GM21786 (cell line): ENCODE measurements at regions not wholly inside any gene's neighbourhood (a gene's known extent, or its start where the extent isn't known, plus 50 kb on each side); places are given as distances from the start of the nearest gene placed in this dataset.

Experiments
- ATAC-seq: cut with Tn5 transposase; IDR thresholded peaks from one replicate; pipeline ENCODE4 v1.9.1; 2021; ENCODE audit not compliant: unreplicated experiment

GRCh38 chr15:31472636-31473384 is 146.2 kb downstream of the KLF13 start:
- peak; percentile 90 for ATAC-seq

DNA sequence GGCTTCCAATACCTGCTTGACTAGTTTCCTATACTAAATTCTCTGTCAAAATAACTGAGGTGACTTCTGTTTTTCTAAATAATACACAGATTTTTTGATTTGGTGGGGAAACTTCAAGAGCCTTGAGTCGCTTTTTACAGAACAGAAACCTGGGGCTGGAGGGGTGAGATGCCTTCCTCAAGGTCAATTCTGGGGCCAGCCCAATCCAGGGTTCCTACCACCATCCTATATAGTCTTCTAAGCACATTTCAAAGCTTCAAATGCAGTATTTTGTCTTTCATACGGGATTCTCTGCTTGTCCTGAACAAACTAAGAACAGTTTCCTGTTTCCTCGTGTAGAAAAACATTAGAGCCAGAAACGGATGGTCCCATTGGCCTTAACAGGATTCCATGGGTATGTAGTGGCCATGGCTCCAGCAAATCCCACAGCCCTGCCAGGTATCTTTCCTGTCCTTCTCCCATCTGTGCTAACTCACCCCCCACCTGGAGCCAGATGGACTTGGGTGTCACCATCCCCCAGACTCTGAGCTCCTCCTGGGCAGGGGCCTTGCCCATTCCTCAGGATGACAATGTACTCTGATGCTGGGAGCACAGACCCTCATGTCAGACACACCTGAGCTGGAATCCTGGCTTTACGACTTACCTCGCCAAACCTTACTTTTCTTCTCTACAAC is 146.9 kb downstream of the KLF13 start:
- ATAC-seq: no peak

GRCh38 chr15:31474059-31474868 is 147.6 kb downstream of the KLF13 start:
- no peak for ATAC-seq

DNA sequence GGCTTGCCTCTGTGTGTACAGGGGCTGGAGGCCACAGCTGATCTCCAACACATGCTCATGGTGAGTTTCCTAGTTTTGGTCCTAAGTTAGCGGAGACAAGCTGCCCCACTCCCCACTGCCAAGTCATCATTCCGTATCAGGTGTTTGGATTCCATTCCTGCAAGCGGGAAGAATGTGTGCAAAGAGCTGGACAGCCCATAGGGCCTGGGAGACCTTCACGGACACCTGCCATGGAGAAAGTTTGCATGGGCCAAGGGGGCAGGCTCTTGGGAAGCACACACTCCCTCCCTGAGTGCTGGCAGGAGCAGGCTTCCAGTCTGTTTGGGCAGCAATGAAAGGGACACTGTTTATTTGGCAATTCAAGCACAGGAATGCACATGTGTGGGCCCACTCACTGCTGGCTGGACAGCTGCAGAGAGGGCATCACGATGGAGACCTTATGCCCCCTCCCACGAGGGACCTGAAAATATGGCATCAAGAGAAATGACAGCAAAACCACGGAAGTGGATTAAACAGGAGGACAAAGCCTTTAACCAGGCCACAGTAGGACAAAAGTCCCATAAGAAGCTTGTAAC is 149.7 kb downstream of the KLF13 start:
- ATAC-seq: no peak

GRCh38 chr15:31476866-31477265 is 150.2 kb downstream of the KLF13 start:
- ATAC-seq: no peak

GRCh38 chr15:31477301-31477700 is 150.7 kb downstream of the KLF13 start:
- ATAC-seq: no peak

DNA sequence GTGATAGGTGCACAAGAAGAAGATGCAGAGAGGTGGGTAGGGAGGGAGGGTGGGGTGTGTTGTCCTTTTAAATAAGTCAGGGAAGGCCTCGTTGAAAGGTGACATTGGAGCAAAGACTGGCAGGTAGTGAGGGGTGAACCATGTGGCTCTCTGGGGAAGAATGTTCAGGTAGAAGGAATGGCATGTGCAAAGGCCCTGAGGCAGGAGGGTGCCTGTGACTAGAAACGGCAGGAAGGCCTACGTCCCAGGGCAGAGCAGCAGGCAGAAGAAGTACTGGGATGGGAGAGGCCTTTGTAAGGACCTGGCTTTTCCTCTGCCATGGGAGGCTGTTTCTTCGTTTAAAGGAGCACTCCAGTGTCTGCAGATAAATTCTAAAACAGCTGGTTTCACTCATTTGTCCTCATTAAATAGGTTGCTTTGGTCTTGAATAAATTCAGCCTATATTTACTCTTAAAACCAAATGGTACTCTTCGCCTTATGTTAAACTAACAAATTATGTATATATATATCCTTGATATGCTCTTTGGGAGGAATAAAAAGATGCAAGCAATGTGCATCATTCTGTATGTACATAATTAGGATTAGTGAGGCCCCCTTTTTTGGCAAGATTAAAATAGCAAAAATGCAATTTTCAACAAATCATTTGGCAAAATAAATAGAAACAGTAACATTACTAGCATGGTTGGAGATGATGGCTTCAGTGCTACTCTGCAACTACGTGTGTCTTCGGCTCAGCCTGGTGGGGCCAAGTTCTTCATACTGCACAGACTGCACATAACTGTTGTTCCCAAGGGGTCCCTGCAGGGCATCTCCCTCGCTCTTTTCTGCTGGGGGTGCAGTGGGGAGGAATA is 151.4 kb downstream of the KLF13 start:
- no peak for ATAC-seq

DNA sequence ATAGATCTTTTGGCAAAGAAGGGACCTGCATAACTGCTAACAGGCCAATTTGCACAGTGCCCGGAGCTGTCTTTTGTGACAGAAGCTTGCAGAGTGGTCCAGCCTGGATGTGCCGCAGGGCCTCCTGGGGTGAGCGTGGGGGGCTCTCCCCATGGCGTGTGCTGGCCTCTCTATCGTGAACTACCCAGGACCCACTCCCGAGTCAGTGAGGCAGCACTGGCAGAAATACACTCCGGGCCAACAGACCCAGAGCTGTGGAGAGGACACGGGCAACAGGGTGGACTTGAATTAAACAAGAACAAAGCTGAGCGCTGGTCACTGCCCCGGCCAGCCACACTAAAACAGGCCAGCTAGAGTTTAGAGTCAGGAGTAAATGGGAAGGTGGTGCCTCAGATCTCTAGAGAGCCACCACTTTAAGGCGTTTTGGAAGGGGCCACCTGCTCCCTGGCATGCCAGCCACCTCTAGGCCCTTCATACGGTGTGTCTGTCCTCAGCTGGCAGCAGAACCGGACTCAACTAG is 152.1 kb downstream of the KLF13 start:
- no peak for ATAC-seq

DNA sequence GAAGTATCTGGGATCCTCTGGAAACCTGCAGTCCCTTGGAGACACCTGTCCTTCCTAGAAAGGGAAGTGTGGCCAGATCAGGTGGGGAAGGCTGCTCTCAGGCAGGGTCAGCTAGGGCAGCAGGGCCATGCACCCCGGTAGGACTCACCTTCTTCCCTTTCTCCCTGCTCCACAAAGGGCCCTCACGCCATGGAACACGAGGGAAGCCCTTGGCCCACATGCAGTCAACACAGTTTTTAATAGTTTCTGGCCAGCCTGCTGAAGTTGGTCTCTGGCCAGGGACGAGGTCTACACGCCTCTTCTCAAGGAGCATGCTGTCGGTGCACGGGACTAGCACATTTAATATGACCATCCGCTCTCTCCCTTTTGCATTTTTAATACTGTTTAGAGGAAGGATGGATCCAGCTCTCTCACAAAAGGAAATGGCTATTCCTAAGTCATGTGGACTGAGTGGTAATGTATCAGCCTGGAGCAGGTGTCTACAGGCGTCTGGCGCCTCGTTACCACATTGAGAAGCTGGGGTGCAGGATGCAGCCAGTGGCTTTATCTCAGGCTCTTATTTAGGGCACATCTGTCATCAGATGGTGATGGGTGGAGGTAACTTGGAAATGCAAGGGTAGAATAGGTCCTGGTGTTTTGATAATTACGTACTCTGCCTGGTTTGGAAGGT is 153.9 kb downstream of the KLF13 start:
- ATAC-seq: no peak

GRCh38 chr15:31481142-31481541 is 154.5 kb downstream of the KLF13 start:
- no peak for ATAC-seq

GRCh38 chr15:31482122-31482922 is 155.7 kb downstream of the KLF13 start:
- no peak for ATAC-seq

GRCh38 chr15:31483053-31483985 is 156.7 kb downstream of the KLF13 start:
- ATAC-seq: no peak

DNA sequence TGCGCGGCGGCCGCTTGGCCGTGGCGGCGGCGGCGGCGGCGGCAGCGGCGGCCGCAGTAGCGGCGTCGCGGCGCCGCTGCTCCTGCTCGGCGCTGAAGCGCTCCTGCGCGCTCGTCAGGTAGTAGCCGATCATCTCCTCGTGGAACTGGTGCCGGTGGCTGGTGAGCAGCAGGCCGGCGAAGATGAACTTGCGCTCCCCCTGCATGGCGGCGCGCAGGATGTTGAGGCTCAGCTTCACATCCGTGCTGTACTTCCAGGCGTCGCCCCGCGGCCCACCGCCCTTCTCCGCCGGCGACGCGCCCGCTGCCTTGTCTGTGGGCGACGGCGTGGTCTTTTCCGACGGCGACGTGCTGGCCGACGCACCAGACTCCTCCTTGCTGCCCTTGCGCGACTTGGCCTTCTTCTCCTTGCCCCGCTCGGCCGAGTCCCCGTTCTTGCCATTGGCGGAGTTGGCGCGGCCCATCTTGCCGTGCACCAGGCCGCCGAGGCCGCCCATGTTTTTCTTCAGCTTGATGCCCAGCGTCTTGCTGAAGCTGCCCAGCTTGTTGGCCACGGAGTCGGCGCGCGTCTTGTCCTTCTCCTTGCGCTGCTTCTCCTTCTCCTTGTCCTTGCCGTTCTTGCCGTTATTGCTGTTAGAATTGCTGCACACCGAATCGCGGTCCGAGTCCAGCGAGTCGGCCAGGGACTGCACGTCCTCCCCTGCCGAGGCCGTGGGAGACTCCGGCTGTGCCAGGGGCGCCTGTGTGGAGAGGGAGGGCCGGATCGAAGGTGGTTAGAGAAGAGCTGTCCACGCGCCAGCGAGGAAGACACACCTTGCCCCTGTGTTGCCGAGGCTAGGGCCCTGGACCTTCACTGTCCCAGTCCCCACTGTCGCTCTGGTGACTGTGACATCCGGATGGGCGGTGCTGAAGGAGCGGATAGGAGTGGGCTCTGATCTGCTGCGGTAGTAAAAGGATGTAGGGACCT is 157.6 kb downstream of the KLF13 start:
- no peak for ATAC-seq

DNA sequence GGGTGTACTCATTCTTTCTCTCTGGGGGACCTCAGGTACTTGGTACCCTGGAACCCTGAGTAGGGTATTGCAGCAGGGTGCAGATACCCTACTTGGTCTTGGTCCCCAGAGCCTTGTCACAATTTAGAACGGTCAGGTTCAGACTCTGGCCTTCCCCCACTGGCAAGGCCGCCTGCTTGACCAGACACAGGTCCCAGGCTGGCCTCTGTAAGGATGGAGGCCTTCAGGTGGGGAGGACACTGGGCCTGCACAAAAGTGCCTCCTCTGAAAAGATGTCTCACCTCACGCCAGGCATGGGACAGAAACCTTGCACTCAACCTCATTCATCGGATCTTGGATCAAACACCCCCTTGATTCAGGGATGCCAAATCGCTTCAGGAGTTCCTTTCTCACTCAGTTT is 158.4 kb downstream of the KLF13 start:
- ATAC-seq: no peak

GRCh38 chr15:31485431-31485830 is 158.8 kb downstream of the KLF13 start:
- no peak for ATAC-seq

DNA sequence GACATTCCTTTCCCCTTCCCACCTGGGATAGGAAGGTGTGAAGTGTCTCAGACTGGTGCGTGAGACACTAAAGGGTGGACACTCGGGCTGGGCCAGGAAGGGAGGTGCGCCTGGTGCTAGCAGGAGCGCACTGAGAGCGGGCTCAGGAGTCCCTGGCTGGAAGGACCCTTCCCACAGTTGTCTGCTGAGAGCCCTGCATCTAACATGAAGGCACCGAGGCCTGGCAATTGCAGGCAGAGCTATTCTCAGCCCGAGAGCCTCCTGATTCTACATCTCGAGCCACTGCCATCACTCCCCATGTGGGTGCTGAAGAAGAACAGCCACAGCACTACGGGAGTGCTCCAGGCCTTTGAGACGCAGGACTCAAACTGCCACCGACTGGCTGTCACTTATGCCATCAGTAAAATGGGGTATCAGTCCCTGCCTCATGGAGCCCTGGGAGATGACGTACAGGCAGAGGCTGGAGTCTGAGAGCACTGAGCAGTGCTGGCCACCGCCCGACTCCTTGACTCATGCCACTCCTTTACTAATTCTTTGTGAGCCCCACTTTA is 159.4 kb downstream of the KLF13 start:
- no peak for ATAC-seq
